B cell (primary cell): ENCODE measurements at regions not wholly inside any gene's neighbourhood (a gene's known extent, or its start where the extent isn't known, plus 50 kb on each side); places are given as distances from the start of the nearest gene placed in this dataset.

Source experiments
- CTCF ChIP-seq: fragments of 200-600 bp; IDR thresholded peaks from one replicate; pipeline ENCODE4 v1.8.0; 2022; ENCODE audit warnings: antibody characterized with exemption, mild to moderate bottlenecking
- EZH2 ChIP-seq: IDR thresholded peaks from 2 replicates; pipeline ENCODE4 v1.6.1; 2012; ENCODE audit warnings: borderline replicate concordance, low read depth, mild to moderate bottlenecking, moderate library complexity, low read length; ENCODE audit not compliant: insufficient read depth, poor library complexity, severe bottlenecking

GRCh38 chr10:84654671-84655070, 326.3 kb downstream of the CCSER2 start:
- TF ChIP-seq CTCF = no peak
- no peak for TF ChIP-seq EZH2
